Loucy (cell line): ENCODE measurements at regions not wholly inside any gene's neighbourhood (a gene's known extent, or its start where the extent isn't known, plus 50 kb on each side); places are given as distances from the start of the nearest gene placed in this dataset.

Experiments used
- EZH2phosphoT487 ChIP-seq: fragments of 200-600 bp; IDR thresholded peaks from 2 replicates; pipeline ENCODE4 v1.6.1; 2018; ENCODE audit warnings: antibody characterized with exemption, mild to moderate bottlenecking, moderate library complexity, borderline replicate concordance
- TF ChIP-seq, protein P1 (sequence below): fragments of 200-600 bp; sonication (generic); conservative IDR thresholded peaks from 2 replicates; pipeline ENCODE4 v1.5.1; 2014; ENCODE audit warnings: mild to moderate bottlenecking, antibody characterized with exemption, low read length

DNA sequence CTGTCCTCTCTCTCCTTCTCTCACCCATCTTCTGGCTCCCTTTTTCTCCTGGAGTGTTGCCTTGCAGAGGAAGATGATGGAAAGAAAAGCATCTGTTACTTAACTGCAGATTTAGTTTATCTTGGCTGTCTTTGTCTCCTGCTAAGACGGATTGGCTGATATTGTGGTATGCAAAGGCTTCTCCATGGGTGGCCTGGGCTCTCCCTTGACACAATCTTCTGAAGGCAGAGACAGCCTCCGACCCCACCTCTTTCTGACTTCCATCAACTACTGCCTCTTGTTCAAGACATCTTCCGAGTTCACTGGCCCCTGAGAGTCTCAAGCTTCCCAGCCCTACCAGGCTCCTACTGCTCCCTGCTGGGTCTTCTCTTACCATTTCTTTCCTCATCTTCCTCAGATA lies 403.7 kb downstream of the LRRC70 start:
- TF ChIP-seq, protein P1, sequence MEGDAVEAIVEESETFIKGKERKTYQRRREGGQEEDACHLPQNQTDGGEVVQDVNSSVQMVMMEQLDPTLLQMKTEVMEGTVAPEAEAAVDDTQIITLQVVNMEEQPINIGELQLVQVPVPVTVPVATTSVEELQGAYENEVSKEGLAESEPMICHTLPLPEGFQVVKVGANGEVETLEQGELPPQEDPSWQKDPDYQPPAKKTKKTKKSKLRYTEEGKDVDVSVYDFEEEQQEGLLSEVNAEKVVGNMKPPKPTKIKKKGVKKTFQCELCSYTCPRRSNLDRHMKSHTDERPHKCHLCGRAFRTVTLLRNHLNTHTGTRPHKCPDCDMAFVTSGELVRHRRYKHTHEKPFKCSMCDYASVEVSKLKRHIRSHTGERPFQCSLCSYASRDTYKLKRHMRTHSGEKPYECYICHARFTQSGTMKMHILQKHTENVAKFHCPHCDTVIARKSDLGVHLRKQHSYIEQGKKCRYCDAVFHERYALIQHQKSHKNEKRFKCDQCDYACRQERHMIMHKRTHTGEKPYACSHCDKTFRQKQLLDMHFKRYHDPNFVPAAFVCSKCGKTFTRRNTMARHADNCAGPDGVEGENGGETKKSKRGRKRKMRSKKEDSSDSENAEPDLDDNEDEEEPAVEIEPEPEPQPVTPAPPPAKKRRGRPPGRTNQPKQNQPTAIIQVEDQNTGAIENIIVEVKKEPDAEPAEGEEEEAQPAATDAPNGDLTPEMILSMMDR: no peak
- no peak for TF ChIP-seq EZH2phosphoT487
